HG02763 (cell line): ENCODE measurements at regions not wholly inside any gene's neighbourhood (a gene's known extent, or its start where the extent isn't known, plus 50 kb on each side); places are given as distances from the start of the nearest gene placed in this dataset.
"Not testable (repeated sequence)": the region's sequence is repeated elsewhere in the genome, so short reads cannot be mapped to it uniquely, and the experiment has no call there.

Experiments used
- ATAC-seq: cut with Tn5 transposase; IDR thresholded peaks from one replicate; pipeline ENCODE4 v1.9.1; 2021; ENCODE audit warnings: mild to moderate bottlenecking, moderate library complexity; ENCODE audit not compliant: unreplicated experiment

- no peak for ATAC-seq
These were observed 213.6 kb upstream of the KCNN2 start for GRCh38 chr5:114148253-114148652.

GRCh38 chr5:114148728-114149127, 213.1 kb upstream of the KCNN2 start:
- ATAC-seq: not testable (repeated sequence)

- ATAC-seq: no peak
These were observed 209.1 kb upstream of the KCNN2 start for GRCh38 chr5:114152656-114153360.

GRCh38 chr5:114153392-114153791, 208.5 kb upstream of the KCNN2 start:
- ATAC-seq: no peak

GRCh38 chr5:114153833-114154232, 208.0 kb upstream of the KCNN2 start:
- ATAC-seq: no peak

GRCh38 chr5:114166081-114166480, 195.8 kb upstream of the KCNN2 start:
- no peak for ATAC-seq

GRCh38 chr5:114174131-114174530, 187.7 kb upstream of the KCNN2 start:
- ATAC-seq: no peak

GRCh38 chr5:114174837-114175236, 187.0 kb upstream of the KCNN2 start:
- no peak for ATAC-seq

GRCh38 chr5:114176356-114176755, 185.5 kb upstream of the KCNN2 start:
- ATAC-seq: no peak

GRCh38 chr5:114179134-114179533, 182.7 kb upstream of the KCNN2 start:
- no peak for ATAC-seq

GRCh38 chr5:114184006-114184405, 177.9 kb upstream of the KCNN2 start:
- no peak for ATAC-seq

GRCh38 chr5:114185274-114185673, 176.6 kb upstream of the KCNN2 start:
- no peak for ATAC-seq

- ATAC-seq: no peak
These were observed 170.4 kb upstream of the KCNN2 start for GRCh38 chr5:114191441-114191840.

- no peak for ATAC-seq
These were observed 169.8 kb upstream of the KCNN2 start for GRCh38 chr5:114192108-114192507.

GRCh38 chr5:114201332-114201731, 160.5 kb upstream of the KCNN2 start:
- no peak for ATAC-seq

GRCh38 chr5:114204923-114205322, 156.9 kb upstream of the KCNN2 start:
- no peak for ATAC-seq

- ATAC-seq: no peak
These were observed 155.2 kb upstream of the KCNN2 start for GRCh38 chr5:114206640-114207039.

- ATAC-seq: no peak
These were observed 154.3 kb upstream of the KCNN2 start for GRCh38 chr5:114207615-114208014.

GRCh38 chr5:114208120-114208519, 153.8 kb upstream of the KCNN2 start:
- no peak for ATAC-seq

- no peak for ATAC-seq
These were observed 153.3 kb upstream of the KCNN2 start for GRCh38 chr5:114208588-114208987.

GRCh38 chr5:114210662-114211061, 151.2 kb upstream of the KCNN2 start:
- ATAC-seq: no peak

GRCh38 chr5:114221807-114222206, 140.1 kb upstream of the KCNN2 start:
- no peak for ATAC-seq

GRCh38 chr5:114223866-114224265, 138.0 kb upstream of the KCNN2 start:
- no peak for ATAC-seq
